Neutrophil (primary cell): ENCODE measurements at regions not wholly inside any gene's neighbourhood (a gene's known extent, or its start where the extent isn't known, plus 50 kb on each side); places are given as distances from the start of the nearest gene placed in this dataset.

Source experiments
- H3K27ac ChIP-seq: fragments of 200-600 bp; sonication (generic); 2 replicates; pipeline ENCODE4 v1.5.1; 2016; ENCODE audit warnings: mild to moderate bottlenecking, moderate library complexity
- H3K27me3 ChIP-seq: fragments of 200-600 bp; sonication (generic); 2 replicates; pipeline ENCODE4 v1.6.0; 2016; ENCODE audit warnings: mild to moderate bottlenecking
- H3K36me3 ChIP-seq: fragments of 200-600 bp; sonication (generic); 2 replicates; pipeline ENCODE4 v1.5.1; 2017
- H3K4me1 ChIP-seq, 2 experiments: fragments of 200-600 bp in 1 of 2; sonication (generic) in 1 of 2; 1 replicate in 1 of 2; 2 replicates in 1 of 2; pipeline versions ENCODE4 v1.5.1 to v1.6.1; 2013 to 2016; ENCODE audit warnings: low read depth in 1 of 2, low read length in 1 of 2, mild to moderate bottlenecking in 1 of 2, moderate library complexity in 1 of 2; ENCODE audit not compliant: control insufficient read depth in 1 of 2, insufficient read depth in 1 of 2
- H3K4me3 ChIP-seq, 2 experiments: fragments of 200-600 bp in 1 of 2; sonication (generic) in 1 of 2; 1 replicate in 1 of 2; 2 replicates in 1 of 2; pipeline ENCODE4 v1.5.1; 2013 to 2016; ENCODE audit warnings: low read depth in 1 of 2, low read length in 1 of 2, mild to moderate bottlenecking in 1 of 2, moderate library complexity in 1 of 2
- H3K9me3 ChIP-seq: fragments of 200-600 bp; sonication (generic); 2 replicates; pipeline ENCODE4 v1.5.1; 2016
- CTCF ChIP-seq: fragments of 200-600 bp; sonication (generic); IDR thresholded peaks from 2 replicates; pipeline ENCODE4 v1.5.1; 2016; ENCODE audit warnings: antibody characterized with exemption

GRCh38 chr7:41818765-41819398 is 116.0 kb upstream of the INHBA start:
- H3K27me3 ChIP-seq = no peaks in the 10 kb centered on the region

GRCh38 chr7:41817386-41817785 is 114.5 kb upstream of the INHBA start:
- Histone ChIP-seq H3K4me1 (peaks cover 0 to 6% of the 10 kb centered on the region in 2 experiments), H3K4me3 (no peak overlapping the region)
- no peak for TF ChIP-seq CTCF

More at GRCh38 chr7:41818765-41819398, 116.0 kb upstream of the INHBA start:
- no peak for TF ChIP-seq CTCF
- H3K4me1 ChIP-seq = peaks cover 0 to 6% of the 10 kb centered on the region in 2 experiments
- H3K27ac ChIP-seq = no peak overlapping the region
- H3K36me3 ChIP-seq = no peaks in the 10 kb centered on the region
- no peak overlapping the region for H3K4me3 ChIP-seq
- no peaks in the 10 kb centered on the region for H3K9me3 ChIP-seq

GRCh38 chr7:41816111-41816510 is 113.2 kb upstream of the INHBA start:
- no peak for TF ChIP-seq CTCF
- peaks cover 0 to 6% of the 10 kb centered on the region in 2 experiments for H3K4me1 ChIP-seq
- no peak overlapping the region for H3K27ac ChIP-seq
- H3K9me3 ChIP-seq = no peaks in the 10 kb centered on the region
- H3K27me3 ChIP-seq = no peaks in the 10 kb centered on the region
- no peak overlapping the region for H3K4me3 ChIP-seq
- H3K36me3 ChIP-seq = no peaks in the 10 kb centered on the region

More at GRCh38 chr7:41817386-41817785, 114.5 kb upstream of the INHBA start:
- Histone ChIP-seq H3K9me3 (no peaks in the 10 kb centered on the region), H3K27me3 (no peaks in the 10 kb centered on the region), H3K36me3 (no peaks in the 10 kb centered on the region), H3K27ac (no peak overlapping the region)

- Histone ChIP-seq H3K27ac (no peak overlapping the region), H3K27me3 (no peaks in the 10 kb centered on the region), H3K4me1 (peaks cover under 1 to 10% of the 10 kb centered on the region in 2 experiments), H3K9me3 (no peaks in the 10 kb centered on the region), H3K4me3 (no peak overlapping the region), H3K36me3 (no peaks in the 10 kb centered on the region)
- TF ChIP-seq CTCF = no peak
Observed at GRCh38 chr7:41814888-41815287, 112.0 kb upstream of the INHBA start.

GRCh38 chr7:41813286-41813685 is 110.4 kb upstream of the INHBA start:
- TF ChIP-seq CTCF = no peak
- H3K9me3 ChIP-seq = no peaks in the 10 kb centered on the region
- H3K36me3 ChIP-seq = no peaks in the 10 kb centered on the region

More at GRCh38 chr7:41813286-41813685, 110.4 kb upstream of the INHBA start:
- Histone ChIP-seq H3K27me3 (no peaks in the 10 kb centered on the region), H3K4me3 (no peak overlapping the region), H3K27ac (no peak overlapping the region), H3K4me1 (peaks cover 3 to 14% of the 10 kb centered on the region in 2 experiments)
